Esophagus squamous epithelium (tissue), 4 donors: ENCODE measurements at regions not wholly inside any gene's neighbourhood (a gene's known extent, or its start where the extent isn't known, plus 50 kb on each side); places are given as distances from the start of the nearest gene placed in this dataset.

Experiments used
- POLR2A ChIP-seq, 4 donors: fragments of 450-650 bp; IDR thresholded peaks; one replicate each; pipeline ENCODE4 v1.6.1; 2017; ENCODE audit warnings: antibody characterized with exemption in 4 of 4, mild to moderate bottlenecking in 4 of 4, moderate library complexity in 3 of 4
- TF ChIP-seq, protein P1 (sequence below), 6 experiments: fragments of 450-650 bp in 4 of 6; fragments of 200-600 bp in 2 of 6; sonication (generic) in 2 of 6; IDR thresholded peaks; one replicate each; pipeline ENCODE4 v1.5.1; 2016 to 2019; ENCODE audit warnings: antibody characterized with exemption in 6 of 6, mild to moderate bottlenecking in 4 of 6, moderate library complexity in 4 of 6

DNA sequence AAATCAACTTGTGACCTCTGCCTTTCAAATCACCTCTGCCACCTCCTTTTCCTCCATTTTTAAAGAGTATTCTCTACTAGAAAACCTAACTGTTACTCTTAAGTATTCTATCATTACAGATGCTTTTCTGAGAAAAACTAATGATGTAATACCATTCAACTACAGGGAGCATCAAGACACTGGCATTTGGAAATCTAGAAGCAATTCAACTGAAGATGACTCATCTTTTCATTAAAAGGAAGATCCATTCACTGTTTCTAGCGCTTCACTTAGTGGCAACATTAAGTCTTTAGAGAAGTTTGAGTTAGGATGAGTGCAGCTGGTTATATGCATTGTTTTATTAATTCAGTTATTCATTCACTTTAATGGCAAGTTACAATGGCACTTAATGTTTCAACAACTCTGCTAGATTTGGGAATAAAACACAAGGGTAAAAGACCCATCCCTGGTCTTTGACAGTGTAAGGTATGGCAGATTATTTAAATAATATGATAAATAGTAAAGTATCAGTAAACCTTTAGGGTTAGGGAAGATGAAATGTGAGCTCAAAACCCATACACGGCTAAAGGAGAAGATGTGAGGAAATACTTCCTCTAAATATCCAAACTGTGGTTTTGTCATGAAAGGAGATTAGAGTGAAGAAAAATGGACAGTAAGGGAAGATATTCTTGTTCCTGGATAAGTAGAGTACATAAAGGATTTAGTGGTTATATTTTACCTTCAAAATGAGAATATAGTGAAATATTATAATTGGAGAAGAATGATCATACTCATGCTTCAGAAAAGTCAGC is 61.7 kb downstream of the KCNJ2 start:
- TF ChIP-seq POLR2A (IDR thresholded peaks at IDR 0.05) = no peak
- TF ChIP-seq, protein P1, sequence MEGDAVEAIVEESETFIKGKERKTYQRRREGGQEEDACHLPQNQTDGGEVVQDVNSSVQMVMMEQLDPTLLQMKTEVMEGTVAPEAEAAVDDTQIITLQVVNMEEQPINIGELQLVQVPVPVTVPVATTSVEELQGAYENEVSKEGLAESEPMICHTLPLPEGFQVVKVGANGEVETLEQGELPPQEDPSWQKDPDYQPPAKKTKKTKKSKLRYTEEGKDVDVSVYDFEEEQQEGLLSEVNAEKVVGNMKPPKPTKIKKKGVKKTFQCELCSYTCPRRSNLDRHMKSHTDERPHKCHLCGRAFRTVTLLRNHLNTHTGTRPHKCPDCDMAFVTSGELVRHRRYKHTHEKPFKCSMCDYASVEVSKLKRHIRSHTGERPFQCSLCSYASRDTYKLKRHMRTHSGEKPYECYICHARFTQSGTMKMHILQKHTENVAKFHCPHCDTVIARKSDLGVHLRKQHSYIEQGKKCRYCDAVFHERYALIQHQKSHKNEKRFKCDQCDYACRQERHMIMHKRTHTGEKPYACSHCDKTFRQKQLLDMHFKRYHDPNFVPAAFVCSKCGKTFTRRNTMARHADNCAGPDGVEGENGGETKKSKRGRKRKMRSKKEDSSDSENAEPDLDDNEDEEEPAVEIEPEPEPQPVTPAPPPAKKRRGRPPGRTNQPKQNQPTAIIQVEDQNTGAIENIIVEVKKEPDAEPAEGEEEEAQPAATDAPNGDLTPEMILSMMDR (IDR thresholded peaks at IDR 0.05) = no peak
